NCI-H2029 treated with DMSO at 0.1 percent for 48 hours (cell line): ENCODE measurements at regions not wholly inside any gene's neighbourhood (a gene's known extent, or its start where the extent isn't known, plus 50 kb on each side); places are given as distances from the start of the nearest gene placed in this dataset.
A peak's percentile ranks its signal among the peaks of the same experiment; 100 is the strongest.

Experiments
- DNase-seq: peaks from one replicate; lab custom pipeline; 2025; lab: John Stamatoyannopoulos, UW

GRCh38 chr18:41458376-41458775 lies 496.7 kb upstream of the PIK3C3 start:
- no peak for DNase-seq

- no peak for DNase-seq
These were observed 497.2 kb upstream of the PIK3C3 start for GRCh38 chr18:41457765-41458326.

DNA sequence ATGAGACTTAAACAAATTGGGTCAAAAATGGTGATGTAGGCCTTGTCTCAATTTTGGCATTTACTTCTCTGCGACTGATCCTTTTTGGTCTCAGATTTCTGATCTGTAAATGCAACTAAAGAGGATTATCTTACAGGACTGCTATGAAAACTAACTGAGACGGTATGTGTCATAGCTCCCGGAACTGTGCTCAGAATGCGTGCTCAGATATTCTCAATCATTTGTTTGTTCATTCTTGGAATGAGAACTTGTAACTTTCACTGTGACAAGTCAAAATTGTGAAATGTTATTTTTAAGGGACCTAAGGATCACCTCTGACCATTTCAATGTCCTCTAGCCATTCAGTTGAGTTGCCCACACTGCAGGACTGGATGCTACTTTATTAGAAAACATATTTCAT lies 498.2 kb upstream of the PIK3C3 start:
- DNase-seq, result no peak

DNA sequence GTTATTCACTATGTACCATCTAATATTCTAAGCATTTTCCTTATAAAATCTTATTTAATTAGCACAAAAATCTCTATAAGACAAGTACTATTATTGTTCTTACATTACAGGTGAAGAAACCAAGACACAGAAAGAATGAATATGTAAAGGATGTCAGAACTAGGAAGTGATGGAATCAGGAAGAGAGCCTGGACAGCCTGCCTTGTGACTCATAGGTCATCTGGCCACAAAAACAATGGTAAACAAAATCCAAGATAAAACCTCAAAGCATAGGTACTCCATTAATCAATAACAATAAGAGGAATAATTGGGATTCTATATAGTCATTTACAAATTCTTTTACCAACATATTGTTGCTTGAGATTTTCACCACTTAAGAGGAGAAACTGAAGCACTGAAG lies 505.4 kb upstream of the PIK3C3 start:
- no peak for DNase-seq

- no peak for DNase-seq
These were observed 510.1 kb upstream of the PIK3C3 start for GRCh38 chr18:41444943-41445342.

- no peak for DNase-seq
These were observed 518.3 kb upstream of the PIK3C3 start for GRCh38 chr18:41436772-41437171.

DNA sequence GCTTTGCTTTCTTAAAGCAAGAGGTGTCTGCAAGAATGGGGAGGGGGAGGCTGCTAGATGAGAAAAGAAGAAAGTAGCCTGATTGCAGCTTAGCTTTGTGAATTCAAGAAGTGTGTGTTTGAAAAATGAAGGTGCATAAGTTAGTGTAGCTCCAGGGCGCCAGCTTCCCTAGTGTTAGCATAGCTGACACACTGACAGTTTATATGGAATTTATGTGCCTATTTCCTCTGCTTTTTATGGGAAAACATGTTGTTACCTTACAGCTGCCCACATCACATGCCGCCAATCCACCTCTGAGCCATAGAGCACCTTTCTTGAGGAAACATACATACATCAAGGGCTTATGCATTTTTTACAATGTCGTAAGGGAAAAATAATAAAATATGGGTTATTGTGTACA lies 536.4 kb upstream of the PIK3C3 start:
- DNase-seq, result no peak

- no peak for DNase-seq
These were observed 539.0 kb upstream of the PIK3C3 start for GRCh38 chr18:41416044-41416443.

DNA sequence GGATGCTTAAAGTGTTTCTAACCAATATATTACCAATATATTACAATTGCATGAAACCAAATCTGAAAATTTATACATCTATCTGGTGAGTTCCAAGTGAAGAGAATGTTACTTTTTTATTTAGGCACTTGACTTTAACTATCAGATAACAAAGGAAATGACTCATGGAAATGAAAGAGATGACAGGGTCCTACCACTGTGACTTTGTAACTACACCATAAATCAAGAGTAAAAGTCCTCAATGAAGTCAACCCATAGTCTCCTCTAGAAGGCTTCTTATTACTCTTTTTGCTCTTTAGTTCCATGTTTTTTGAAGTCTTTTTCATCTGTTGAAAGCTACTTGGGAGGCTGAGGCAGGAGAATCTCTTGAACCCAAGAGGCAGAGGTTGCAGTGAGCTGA lies 545.0 kb upstream of the PIK3C3 start:
- DNase-seq, result no peak

- DNase-seq, result no peak
These were observed 548.2 kb upstream of the PIK3C3 start for GRCh38 chr18:41406834-41407233.

GRCh38 chr18:41396861-41397260 lies 558.2 kb upstream of the PIK3C3 start:
- DNase-seq, result no peak

- DNase-seq, result no peak
These were observed 558.8 kb upstream of the PIK3C3 start for GRCh38 chr18:41396211-41396610.

DNA sequence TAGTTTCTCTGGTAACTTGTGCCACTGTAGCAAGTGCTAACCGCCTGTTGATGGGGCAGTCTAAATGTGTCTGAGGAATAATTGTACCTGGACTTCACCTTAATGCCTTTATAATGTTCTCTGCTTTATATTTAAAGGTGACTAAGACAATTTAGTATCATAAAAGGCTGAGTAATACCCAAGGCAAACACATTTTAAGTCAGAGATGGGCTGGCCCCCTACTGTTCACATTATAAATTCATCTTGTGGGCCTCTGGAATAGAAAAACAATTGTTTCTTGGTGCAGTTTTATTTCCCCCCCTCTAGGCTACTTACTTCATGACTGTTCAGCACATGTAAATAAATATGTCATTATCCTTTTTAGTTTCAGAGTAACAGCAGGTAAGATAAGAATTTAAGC lies 559.3 kb upstream of the PIK3C3 start:
- no peak for DNase-seq

- peak; percentile 20 for DNase-seq
These were observed 563.1 kb upstream of the PIK3C3 start for GRCh38 chr18:41391616-41392595.

- DNase-seq, result no peak
These were observed 564.7 kb upstream of the PIK3C3 start for GRCh38 chr18:41390309-41390708.

- DNase-seq, result no peak
These were observed 576.4 kb upstream of the PIK3C3 start for GRCh38 chr18:41378598-41378997.

GRCh38 chr18:41373612-41374011 lies 581.4 kb upstream of the PIK3C3 start:
- no peak for DNase-seq

GRCh38 chr18:41372046-41372665 lies 582.9 kb upstream of the PIK3C3 start:
- DNase-seq, result no peak

GRCh38 chr18:41371156-41372045 lies 583.6 kb upstream of the PIK3C3 start:
- peak; percentile 26 for DNase-seq

- no peak for DNase-seq
These were observed 584.3 kb upstream of the PIK3C3 start for GRCh38 chr18:41370740-41371139.

DNA sequence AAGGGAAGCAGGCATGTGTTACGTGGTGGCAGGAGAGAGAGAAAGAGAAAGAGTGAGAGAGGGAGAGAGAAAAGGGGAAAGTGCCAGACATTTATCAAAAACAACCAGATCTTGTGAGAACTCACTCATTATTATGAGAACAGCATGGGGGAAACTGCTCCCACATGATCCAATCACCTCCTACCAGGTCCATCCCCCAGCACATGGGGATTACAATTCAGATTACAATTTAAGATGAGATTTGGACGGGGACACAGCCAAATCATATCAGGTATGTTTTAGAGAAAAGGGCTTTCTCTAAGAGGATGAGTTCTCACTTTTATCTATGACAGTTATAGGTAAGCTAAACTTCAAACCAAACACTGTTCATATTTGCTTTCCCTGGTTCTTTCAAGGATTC lies 597.3 kb upstream of the PIK3C3 start:
- DNase-seq, result no peak
